HEK293 (cell line): ENCODE measurements at regions not wholly inside any gene's neighbourhood (a gene's known extent, or its start where the extent isn't known, plus 50 kb on each side); places are given as distances from the start of the nearest gene placed in this dataset.

ENCODE experiments used
- CTCF ChIA-PET: fragments of 350-600 bp; formaldehyde crosslinking; extraction: SDS; loops from one replicate; lab custom pipeline; 2021; ENCODE audit warnings: antibody characterized with exemption; lab: Yijun Ruan, JAX
- POLR2A ChIA-PET: fragments of 300-600 bp; formaldehyde crosslinking; extraction: SDS; loops from one replicate; lab custom pipeline; 2020; ENCODE audit warnings: antibody characterized with exemption, inconsistent platforms; lab: Yijun Ruan, JAX
- H3K27ac ChIP-seq: fragments of 200-500 bp; sonication (Bioruptor generic); 2 replicates; pipeline ENCODE4 v1.5.1; 2014; ENCODE audit warnings: low read depth, low read length, control low read depth, inconsistent platforms; ENCODE audit errors: extremely low read depth
- H3K36me3 ChIP-seq, 2 experiments: fragments of 200-500 bp in 1 of 2; sonication (Bioruptor generic) in 1 of 2; 1 replicate in 1 of 2; 2 replicates in 1 of 2; pipeline ENCODE4 v1.5.1; 2014 to 2017; ENCODE audit warnings: inconsistent platforms in 2 of 2, low read length in 2 of 2; ENCODE audit not compliant: control insufficient read depth in 2 of 2, insufficient read depth in 1 of 2
- H3K4me1 ChIP-seq: fragments of 200-500 bp; sonication (Bioruptor generic); 2 replicates; pipeline ENCODE4 v1.5.1; 2014; ENCODE audit warnings: mild to moderate bottlenecking, low read length, inconsistent platforms; ENCODE audit not compliant: control insufficient read depth, insufficient read depth
- H3K4me3 ChIP-seq: 2 replicates; pipeline ENCODE4 v1.5.1; 2011; ENCODE audit warnings: low read depth, mild to moderate bottlenecking, control low read depth, low read length, moderate library complexity
- H3K9me3 ChIP-seq: fragments of 200-500 bp; sonication (Bioruptor generic); 2 replicates; pipeline ENCODE4 v1.5.1; 2014; ENCODE audit warnings: low read depth, low read length, inconsistent platforms; ENCODE audit not compliant: control insufficient read depth, insufficient read depth
- EGR2 ChIP-seq: fragments of 450-650 bp; formaldehyde crosslinking; IDR thresholded peaks from 2 replicates; pipeline ENCODE4 v1.5.1; 2016; ENCODE audit warnings: low read depth, missing biosample characterization, missing genetic modification characterization
- GLIS1 ChIP-seq: fragments of 450-650 bp; formaldehyde crosslinking; IDR thresholded peaks from 2 replicates; pipeline ENCODE4 v1.5.1; 2016; ENCODE audit warnings: missing biosample characterization, missing genetic modification characterization
- HOXA7 ChIP-seq: sonication (generic); formaldehyde crosslinking; IDR thresholded peaks from 2 replicates; pipeline ENCODE4 v1.8.1; 2022; ENCODE audit warnings: missing genetic modification reagents, borderline replicate concordance
- KLF9 ChIP-seq: fragments of 450-650 bp; formaldehyde crosslinking; IDR thresholded peaks from 2 replicates; pipeline ENCODE4 v1.5.1; 2016; ENCODE audit warnings: missing biosample characterization, missing genetic modification characterization, low read depth
- MEIS1 ChIP-seq: sonication (generic); formaldehyde crosslinking; IDR thresholded peaks from 2 replicates; pipeline ENCODE4 v1.8.1; 2022; ENCODE audit warnings: missing genetic modification reagents, mild to moderate bottlenecking, borderline replicate concordance
- PRDM1 ChIP-seq: fragments of 450-650 bp; formaldehyde crosslinking; IDR thresholded peaks from 2 replicates; pipeline ENCODE4; 2016; ENCODE audit warnings: missing biosample characterization, missing genetic modification characterization
- ZBTB7A ChIP-seq: fragments of 450-650 bp; formaldehyde crosslinking; IDR thresholded peaks from 2 replicates; pipeline ENCODE4 v1.5.1; 2016; ENCODE audit warnings: low read depth, missing biosample characterization, missing genetic modification characterization
- ZBTB8A ChIP-seq: fragments of 450-650 bp; formaldehyde crosslinking; IDR thresholded peaks from 2 replicates; pipeline ENCODE4 v1.5.1; 2016; ENCODE audit warnings: missing biosample characterization, missing genetic modification characterization
- ZIC2 ChIP-seq: fragments of 450-650 bp; formaldehyde crosslinking; IDR thresholded peaks from 2 replicates; pipeline ENCODE4 v1.5.1; 2016; ENCODE audit warnings: missing biosample characterization, missing genetic modification characterization
- ZNF114 ChIP-seq: fragments of 450-650 bp; formaldehyde crosslinking; IDR thresholded peaks from 2 replicates; pipeline ENCODE4 v1.5.0; 2017; ENCODE audit warnings: missing biosample characterization, missing genetic modification characterization
- ZNF121 ChIP-seq: fragments of 450-650 bp; formaldehyde crosslinking; IDR thresholded peaks from 2 replicates; pipeline ENCODE4 v1.5.1; 2016; ENCODE audit warnings: missing biosample characterization, missing genetic modification characterization
- ZNF133 ChIP-seq: fragments of 450-650 bp; formaldehyde crosslinking; IDR thresholded peaks from 2 replicates; pipeline ENCODE4 v1.5.1; 2016; ENCODE audit warnings: missing biosample characterization, missing genetic modification characterization
- ZNF2 ChIP-seq: fragments of 450-650 bp; formaldehyde crosslinking; IDR thresholded peaks from 2 replicates; pipeline ENCODE4 v1.5.1; 2016; ENCODE audit warnings: missing biosample characterization, missing genetic modification characterization
- ZNF292 ChIP-seq: fragments of 450-650 bp; formaldehyde crosslinking; IDR thresholded peaks from 2 replicates; pipeline ENCODE4 v1.5.1; 2016; ENCODE audit warnings: low read depth, missing biosample characterization, missing genetic modification characterization, borderline replicate concordance
- ZNF335 ChIP-seq: fragments of 450-650 bp; formaldehyde crosslinking; conservative IDR thresholded peaks from 2 replicates; pipeline ENCODE4 v1.5.1; 2016; ENCODE audit warnings: missing biosample characterization, missing genetic modification characterization
- ZNF350 ChIP-seq: fragments of 450-650 bp; formaldehyde crosslinking; IDR thresholded peaks from 2 replicates; pipeline ENCODE4 v1.5.0; 2017; ENCODE audit warnings: missing biosample characterization, mild to moderate bottlenecking, missing genetic modification characterization
- ZNF629 ChIP-seq: fragments of 450-650 bp; formaldehyde crosslinking; IDR thresholded peaks from 2 replicates; pipeline ENCODE4 v1.5.1; 2017; ENCODE audit warnings: missing biosample characterization, missing genetic modification characterization
- ZNF830 ChIP-seq: fragments of 450-650 bp; IDR thresholded peaks from 2 replicates; pipeline ENCODE4 v1.5.0; 2018; ENCODE audit warnings: missing biosample characterization, missing genetic modification characterization, low read depth, mild to moderate bottlenecking, moderate library complexity
- TF ChIP-seq, protein P1 (sequence below): fragments of 450-650 bp; formaldehyde crosslinking; IDR thresholded peaks from 2 replicates; pipeline ENCODE4 v1.5.1; 2016; ENCODE audit warnings: missing biosample characterization, missing genetic modification characterization
- TF ChIP-seq, protein P2 (sequence below): fragments of 450-650 bp; formaldehyde crosslinking; IDR thresholded peaks from 2 replicates; pipeline ENCODE4 v1.5.1; 2016; ENCODE audit warnings: missing biosample characterization, missing genetic modification characterization

DNA sequence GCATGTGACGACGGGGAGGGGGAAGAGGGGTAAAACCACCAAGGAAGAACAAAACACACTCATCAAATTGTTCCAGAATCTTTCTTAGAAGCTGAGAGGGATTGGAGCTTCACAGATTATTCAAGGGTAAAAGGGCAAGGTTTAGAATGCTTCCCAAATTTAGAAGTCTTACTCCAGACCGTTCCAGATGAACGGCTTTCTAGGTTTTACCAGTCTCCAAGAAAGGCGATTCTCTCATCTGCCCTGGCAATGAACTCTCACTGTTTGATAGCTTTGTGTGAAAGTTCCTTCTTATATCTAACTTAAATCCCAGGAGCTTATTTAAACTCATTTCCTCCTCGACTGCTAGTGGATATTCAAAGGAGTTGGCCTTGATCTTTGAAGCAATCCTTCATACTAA is 124.3 kb upstream of the PRICKLE2 start:
- ChIA-PET POLR2A (no interaction called here), CTCF (interaction anchor here (0.5 to 0.6 kb wide), 3 partner anchors 462 to 1887 kb away, joined by 3 to 5 read pairs (median 3); no protein-coding TSS in a partner anchor)
- Histone ChIP-seq H3K27ac (no peak overlapping the region), H3K9me3 (no peaks in the 10 kb centered on the region), H3K36me3 (no peaks in the 10 kb centered on the region), H3K4me3 (no peak overlapping the region), H3K4me1 (peaks cover 14% of the 10 kb centered on the region)
- no peak for TF ChIP-seq ZNF133 (tag by site-specific recombination)
- no peak for TF ChIP-seq HOXA7 (CRISPR knock-in tag)

DNA sequence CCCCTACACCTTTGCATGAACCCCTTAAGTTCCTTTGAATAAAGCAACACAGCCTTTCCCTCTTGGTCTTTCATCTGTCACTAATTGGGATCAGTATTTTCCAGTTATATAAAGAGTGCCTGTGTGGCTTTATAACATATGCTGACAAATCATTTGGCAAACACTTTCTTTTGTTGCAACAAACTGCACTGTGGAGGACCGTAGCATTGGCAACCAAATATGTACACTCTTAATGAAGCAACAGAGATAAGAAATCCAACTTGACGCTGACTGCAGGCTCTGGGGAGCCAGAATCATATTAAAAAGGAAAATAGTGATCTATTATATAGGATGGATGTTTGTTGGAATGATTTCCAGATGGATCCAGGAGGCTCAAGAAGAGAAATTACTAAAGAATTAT is 120.1 kb upstream of the PRICKLE2 start:
- no peaks in the 10 kb centered on the region for H3K36me3 ChIP-seq
- TF ChIP-seq ZNF2 (tag by site-specific recombination) (no peak), ZNF114 (no peak), ZBTB7A (tag by site-specific recombination) (no peak), ZNF335 (no peak), ZNF121 (tag by site-specific recombination) (no peak), ZBTB8A (tag by site-specific recombination) (no peak), ZNF350 (no peak), ZNF629 (no peak), MEIS1 (CRISPR knock-in tag) (no peak), ZNF830 (tag by site-specific recombination) (no peak), EGR2 (no peak)
- TF ChIP-seq, protein P1, sequence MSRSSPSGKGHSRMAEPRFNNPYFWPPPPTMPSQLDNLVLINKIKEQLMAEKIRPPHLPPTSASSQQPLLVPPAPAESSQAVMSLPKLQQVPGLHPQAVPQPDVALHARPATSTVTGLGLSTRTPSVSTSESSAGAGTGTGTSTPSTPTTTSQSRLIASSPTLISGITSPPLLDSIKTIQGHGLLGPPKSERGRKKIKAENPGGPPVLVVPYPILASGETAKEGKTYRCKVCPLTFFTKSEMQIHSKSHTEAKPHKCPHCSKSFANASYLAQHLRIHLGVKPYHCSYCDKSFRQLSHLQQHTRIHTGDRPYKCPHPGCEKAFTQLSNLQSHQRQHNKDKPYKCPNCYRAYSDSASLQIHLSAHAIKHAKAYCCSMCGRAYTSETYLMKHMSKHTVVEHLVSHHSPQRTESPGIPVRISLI (tag by site-specific recombination), result no peak
- peaks cover 9% of the 10 kb centered on the region; the same call in 1 of the 2 replicates for H3K4me1 ChIP-seq
- H3K9me3 ChIP-seq, result no peaks in the 10 kb centered on the region
- H3K4me3 ChIP-seq, result no peak overlapping the region
- CTCF ChIA-PET, result interaction anchor here (0.7 kb wide), 1 partner anchor 12 kb away, joined by 3 read pairs; no protein-coding TSS in a partner anchor
- H3K27ac ChIP-seq, result 0 out of 2 replicates have a peak overlapping the region, but pooled peaks have one; percentile 20
- POLR2A ChIA-PET, result no interaction called here

DNA sequence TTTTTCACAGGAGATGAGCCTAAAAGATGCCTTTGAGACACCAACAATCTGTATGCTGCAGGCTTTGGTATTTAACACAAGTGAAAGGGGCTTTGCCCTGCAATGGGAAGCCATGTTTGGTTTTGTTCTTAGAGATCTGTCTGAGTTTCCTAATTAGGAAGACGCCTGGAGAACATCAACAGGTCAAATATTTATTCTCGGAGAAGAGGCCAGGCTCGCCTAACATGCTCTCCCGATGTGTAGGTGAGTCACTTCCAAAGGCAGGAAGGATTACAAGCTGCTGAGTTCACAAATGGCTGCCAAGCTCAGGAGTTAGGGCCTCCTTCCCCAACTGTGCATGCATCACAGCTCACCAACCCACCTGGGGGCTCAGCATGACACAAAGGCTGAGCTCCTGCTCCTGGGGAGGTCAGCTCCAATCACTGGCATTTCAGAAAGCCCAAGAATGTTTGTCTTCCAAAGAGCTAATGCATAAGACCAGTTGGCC is 119.5 kb upstream of the PRICKLE2 start:
- ChIA-PET CTCF (interaction anchor here (0.7 kb wide), 1 partner anchor 11 kb away, joined by 3 read pairs; no protein-coding TSS in a partner anchor), POLR2A (no interaction called here)
- 0 out of 2 replicates have a peak overlapping the region, but pooled peaks have one; percentile 20 for H3K27ac ChIP-seq

DNA sequence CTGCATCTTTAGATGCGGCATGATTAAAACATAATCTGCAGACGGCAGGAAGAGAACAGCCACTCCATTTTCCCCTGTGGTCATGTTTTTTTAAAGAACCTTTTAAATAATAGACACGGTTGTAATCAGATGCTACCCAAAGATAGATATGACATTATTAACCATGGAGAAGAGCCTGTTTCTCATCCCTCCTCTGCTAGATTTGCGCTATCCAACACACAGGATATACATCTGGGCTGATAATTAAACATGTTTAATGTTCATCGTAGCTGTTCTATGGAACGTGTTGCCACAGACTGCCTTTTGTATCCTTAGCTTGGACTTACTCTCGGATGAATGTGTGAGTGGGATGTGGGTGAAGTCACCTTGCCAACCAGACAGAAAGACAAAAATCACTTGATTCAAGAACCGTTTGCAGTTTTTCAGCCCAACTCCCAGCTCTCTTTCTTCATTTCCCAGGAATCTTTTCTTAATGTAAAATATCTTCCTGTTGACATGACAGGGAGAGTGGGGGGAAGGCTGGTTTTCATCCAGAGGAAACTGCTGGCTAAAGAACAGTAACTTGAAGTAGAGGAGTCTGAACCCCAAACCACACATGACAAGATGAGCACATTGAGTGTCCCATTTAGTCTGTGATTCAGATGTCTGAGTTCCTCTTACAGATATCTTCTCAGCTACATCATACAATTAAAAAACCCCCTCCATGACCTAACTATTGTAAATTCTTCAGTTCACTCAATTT is 118.6 kb upstream of the PRICKLE2 start:
- CTCF ChIA-PET, result interaction anchor here (0.6 kb wide), 1 partner anchor 119 kb away, joined by 3 read pairs; no protein-coding TSS in a partner anchor
- Histone ChIP-seq H3K36me3 (no peaks in the 10 kb centered on the region), H3K4me3 (no peak overlapping the region), H3K9me3 (no peaks in the 10 kb centered on the region), H3K4me1 (peaks cover 9% of the 10 kb centered on the region; the same call in 1 of the 2 replicates), H3K27ac (no peak overlapping the region)
- TF ChIP-seq KLF9 (tag by site-specific recombination), result no peak
- TF ChIP-seq, protein P2, sequence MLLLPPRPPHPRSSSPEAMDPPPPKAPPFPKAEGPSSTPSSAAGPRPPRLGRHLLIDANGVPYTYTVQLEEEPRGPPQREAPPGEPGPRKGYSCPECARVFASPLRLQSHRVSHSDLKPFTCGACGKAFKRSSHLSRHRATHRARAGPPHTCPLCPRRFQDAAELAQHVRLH (tag by site-specific recombination), result no peak
- POLR2A ChIA-PET, result no interaction called here

More for the DNA sequence above, 119.5 kb upstream of the PRICKLE2 start:
- Histone ChIP-seq H3K4me3 (no peak overlapping the region), H3K36me3 (no peaks in the 10 kb centered on the region), H3K4me1 (peaks cover 9% of the 10 kb centered on the region; the same call in 1 of the 2 replicates), H3K9me3 (no peaks in the 10 kb centered on the region)
- TF ChIP-seq GLIS1 (tag by site-specific recombination), result peak; percentile 60; the same call in 1 of the 2 replicates
- TF ChIP-seq ZNF292 (tag by site-specific recombination), result no peak
- TF ChIP-seq ZIC2 (tag by site-specific recombination), result peak; percentile 88
- no peak for TF ChIP-seq PRDM1 (tag by site-specific recombination)
